Islet precursor cell (in vitro differentiated cells): ENCODE measurements at regions not wholly inside any gene's neighbourhood (a gene's known extent, or its start where the extent isn't known, plus 50 kb on each side); places are given as distances from the start of the nearest gene placed in this dataset.
A peak's percentile ranks its signal among the peaks of the same experiment; 100 is the strongest.
"Not testable (repeated sequence)": the region's sequence is repeated elsewhere in the genome, so short reads cannot be mapped to it uniquely, and the experiment has no call there.

Experiments used
- DNase-seq: peaks from one replicate; pipeline ENCODE4 v3.0.0-alpha.2; 2018

DNA sequence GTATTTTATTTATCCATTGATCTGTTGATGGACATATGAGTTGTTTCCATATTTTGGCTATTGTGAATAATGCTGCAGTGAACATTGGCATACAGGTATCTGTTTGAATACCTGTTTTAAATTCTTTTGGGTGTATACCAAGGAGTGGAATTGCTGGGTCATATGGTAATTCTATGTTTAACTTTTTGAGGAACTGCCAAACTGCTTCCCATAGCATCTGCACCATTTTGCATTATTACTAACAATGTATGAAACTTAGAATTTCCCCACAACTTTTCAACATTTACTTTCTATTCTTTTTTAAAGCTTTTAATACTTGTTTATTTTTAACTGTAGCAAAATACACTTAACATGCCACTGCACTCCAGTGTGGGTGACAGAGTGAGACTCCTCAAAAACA, 57.0 kb upstream of the MSN start:
- no peak for DNase-seq

DNA sequence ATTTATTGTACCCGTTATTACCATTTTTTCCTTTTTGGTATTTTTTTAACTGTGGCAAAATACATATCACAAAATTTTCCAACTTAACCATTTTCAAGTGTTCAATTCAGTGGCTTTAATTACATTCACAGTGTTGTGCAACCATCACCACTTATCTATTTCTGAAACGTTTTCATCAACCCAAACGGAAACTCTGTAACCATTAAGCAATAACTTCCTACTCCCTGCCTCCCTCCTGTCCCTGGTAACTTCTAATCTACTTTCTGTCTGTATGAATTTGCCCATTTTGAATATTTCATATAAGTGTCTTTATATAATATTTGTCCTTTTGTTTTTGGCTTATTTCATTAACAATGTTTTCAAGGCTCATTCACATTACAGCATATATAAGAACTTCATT, 57.4 kb upstream of the MSN start:
- no peak for DNase-seq

DNA sequence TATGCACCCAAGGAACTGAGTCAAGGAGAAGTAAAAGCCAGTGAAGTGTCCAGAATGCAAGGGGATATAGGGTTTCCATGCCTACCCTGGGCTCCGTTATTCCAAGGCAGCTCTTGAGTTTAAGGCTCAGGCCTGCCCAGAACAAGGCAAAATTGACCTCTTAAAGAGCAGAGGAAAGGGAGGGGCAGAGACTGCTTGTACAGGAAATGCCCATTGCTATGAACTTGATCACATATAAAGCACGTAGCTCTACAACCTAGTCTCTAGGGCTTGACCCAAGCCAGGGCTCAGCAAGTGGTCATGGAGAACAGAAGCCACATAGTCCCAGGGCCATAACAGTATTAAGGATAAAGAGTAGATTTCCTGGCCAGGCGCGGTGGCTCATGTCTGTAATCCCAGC, 58.2 kb upstream of the MSN start:
- no peak for DNase-seq

DNA sequence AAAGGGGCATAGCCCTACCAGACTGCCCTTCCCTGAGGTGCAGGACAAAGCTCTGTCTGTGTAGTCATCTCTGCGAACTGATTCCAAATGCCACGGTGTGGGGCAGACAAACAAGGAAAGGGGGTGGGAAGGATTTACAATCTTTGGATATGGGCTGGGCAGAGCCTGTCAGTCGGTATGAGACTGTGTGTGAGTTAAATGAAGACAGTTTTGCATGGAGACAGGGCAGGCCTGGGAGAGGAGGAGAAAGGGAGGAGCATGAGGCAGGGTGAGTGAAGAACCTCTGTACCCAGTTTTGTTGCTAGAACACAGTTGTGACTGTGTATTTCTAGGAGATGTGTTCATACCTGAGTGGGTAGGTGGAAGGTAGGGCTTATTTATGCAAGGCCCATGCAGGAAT, 59.4 kb upstream of the MSN start:
- DNase-seq, result no peak

DNA sequence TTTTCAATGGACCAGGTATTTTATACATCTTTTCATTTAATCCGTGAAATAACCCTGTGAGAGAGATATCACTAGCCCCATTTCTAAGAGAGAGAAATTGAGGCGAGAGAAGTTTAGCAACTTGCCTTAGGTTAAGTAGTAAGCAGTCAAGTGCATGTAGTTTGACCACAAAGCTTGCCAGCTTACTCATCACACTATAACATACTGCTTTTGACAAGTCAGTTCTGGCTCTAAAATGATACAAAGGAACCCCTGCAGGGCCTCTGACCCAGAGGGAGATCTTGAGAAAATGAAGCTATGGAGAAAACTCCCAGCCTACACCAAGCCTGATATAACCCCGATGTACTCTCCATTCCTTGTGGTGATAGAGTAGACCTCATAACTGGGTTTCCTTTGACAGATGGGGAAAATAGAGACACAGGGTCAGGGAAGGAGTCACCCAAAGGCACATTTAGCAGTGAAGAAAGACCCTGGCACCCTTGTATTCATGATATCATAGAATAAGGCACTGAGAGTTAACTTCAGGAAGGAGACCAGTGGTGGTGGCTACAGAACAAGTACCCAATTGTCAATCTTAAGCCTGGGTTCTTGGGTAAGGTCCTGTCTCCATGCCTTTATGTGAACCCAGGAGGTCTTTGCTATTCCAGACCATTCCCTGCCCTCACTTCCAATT, 60.2 kb upstream of the MSN start:
- DNase-seq, result no peak

DNA sequence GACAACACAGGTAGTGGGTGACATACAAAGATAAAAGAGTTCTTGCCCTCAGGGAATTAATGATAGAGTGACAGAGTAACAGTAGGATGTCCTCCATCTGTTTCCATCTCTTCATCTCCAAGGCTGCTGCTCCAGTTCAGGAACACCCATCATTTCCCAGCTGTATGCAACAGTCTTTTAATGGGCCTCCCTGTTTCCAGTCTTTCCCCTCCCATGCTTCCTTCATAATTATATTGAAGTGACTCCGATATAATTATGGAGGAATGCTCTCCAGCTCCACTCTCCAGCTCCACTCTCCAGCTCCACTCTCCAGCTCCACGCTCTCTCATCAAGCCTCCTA, 65.3 kb upstream of the MSN start:
- DNase-seq, result no peak

DNA sequence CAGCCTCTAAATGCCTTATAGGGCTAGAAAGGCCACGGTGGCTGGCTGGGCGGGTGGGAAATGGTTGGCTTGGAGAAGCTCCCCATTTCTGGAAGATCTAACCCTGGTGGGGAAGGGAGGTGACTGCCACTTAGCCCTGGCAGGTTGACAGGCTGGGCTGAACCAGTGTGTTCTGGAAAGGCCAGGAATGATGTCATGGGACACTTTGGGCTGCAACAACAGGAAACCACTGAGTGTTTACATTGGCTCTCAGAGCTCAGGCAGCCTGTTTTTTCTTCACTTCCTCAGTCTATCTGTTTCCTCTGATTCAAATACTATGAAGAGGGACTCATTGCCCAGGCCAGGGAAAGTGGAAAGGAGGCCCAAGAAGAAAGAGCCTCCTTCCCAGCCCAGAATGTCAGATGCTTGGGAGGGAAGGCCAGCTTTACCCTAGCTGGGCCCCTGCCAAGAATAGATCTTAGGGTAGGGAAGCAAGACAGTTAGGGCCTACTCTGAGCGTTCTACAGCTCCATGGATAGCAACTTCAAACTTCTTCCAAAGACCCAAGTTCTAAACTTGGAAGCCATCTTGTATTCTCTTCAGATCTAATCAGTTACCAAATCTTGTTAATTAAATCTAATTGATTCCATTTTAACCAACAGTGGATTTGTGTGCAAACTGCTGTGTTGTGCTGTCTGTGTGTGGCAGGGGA, 65.8 kb upstream of the MSN start:
- DNase-seq, result no peak

DNA sequence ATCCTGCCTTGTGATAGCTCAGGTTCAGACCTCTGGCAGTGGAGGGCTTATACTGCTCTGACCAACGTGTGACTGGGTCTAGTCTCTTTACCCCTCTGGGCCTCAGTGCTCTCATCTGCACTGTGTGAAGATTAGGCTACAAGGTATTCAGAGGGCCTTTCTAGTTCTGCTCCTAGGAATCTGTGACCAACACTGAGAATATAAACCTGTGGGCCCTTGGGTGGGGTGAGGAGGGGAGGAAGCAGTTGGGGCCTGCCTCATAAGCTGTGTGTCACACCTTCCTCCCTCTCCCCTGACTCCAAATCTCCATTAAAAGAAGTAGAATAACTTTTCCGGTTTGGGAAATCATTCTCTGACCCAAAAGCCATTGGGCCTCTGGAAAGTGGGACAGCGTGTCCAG, 66.3 kb upstream of the MSN start:
- no peak for DNase-seq

DNA sequence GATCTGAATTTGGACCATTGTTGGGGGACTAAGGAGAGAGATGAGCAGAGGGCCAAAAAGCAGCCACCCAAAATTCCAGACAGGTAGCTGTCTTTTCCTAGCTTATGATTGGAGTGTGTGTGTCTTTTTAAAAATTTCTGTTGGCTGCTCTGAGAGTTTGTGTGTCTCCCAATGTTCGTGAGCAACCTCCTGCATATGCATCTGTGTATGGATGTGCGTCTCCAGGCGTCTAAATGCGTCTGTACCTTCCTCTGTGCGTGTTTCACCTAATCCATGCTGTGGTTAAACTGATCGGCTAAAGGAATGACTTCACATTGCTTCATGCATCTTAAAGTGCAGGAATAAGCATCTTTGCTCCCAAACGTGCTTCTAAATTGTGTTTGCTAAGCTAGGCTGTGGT, 65.5 kb upstream of the LAS1L start:
- DNase-seq, result no peak

DNA sequence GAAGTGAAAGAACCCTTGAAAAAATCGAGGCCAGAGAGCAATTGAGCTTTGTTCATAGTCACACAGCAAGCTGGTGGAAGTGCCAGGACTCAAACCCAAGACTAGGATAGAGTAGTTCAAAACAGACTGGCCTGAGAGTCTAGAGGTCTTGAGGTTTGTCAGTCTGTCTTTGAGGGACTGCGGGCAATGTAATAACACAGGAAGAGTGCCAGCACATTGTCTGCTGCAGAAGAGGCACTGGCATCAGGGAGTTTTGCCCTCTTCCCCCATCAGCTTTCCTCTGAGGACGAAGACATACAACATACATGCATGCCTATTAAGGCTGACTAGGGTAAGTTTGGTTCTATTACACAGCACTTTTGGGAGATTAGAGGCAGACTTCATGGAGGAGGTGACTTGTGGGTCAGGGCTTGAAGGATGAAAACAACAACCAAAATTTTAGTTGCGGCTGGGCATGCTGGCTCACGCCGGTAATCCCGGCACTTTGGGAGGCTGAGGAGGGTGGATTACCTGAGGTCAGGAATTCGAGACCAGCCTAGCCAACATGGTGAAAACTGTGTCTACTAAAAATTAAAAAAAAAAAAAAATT, 64.1 kb upstream of the LAS1L start:
- no peak for DNase-seq

DNA sequence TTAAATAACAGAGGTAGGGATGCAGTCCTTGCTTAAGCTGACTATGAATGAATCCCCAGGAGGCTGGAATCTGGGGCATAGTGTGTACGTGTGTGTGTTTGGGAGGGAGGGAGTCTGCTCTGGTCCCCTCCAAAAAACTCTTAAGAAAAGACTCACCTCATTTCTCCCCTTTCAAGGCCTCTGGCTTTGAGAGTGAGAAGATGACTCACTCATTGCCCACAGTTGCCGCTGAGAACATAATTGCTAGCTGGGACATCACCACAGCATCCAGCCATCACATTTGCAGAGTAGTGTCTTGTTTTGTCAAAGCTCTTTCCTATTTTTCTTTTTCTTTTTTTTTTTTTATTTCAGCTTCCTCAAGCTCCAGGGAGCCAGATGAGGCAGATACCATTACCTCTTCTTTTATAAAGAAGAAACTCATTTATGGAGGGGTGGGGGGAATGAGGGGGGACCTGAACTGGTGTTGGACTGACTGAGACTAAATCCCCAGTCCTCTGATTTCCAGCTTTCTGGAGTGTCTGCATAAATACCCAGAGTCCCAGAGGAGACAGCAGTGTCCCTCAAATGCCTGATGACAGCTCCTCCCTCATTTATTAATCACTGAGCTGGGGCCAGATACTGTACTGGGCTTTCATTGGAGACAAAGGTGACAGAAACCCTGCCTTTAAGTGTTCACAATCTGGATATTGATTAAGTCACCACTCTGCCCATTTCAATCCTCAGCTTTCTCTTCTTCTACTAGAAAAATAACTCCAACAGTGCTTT, 61.9 kb upstream of the LAS1L start:
- DNase-seq, result peak; percentile 61

DNA sequence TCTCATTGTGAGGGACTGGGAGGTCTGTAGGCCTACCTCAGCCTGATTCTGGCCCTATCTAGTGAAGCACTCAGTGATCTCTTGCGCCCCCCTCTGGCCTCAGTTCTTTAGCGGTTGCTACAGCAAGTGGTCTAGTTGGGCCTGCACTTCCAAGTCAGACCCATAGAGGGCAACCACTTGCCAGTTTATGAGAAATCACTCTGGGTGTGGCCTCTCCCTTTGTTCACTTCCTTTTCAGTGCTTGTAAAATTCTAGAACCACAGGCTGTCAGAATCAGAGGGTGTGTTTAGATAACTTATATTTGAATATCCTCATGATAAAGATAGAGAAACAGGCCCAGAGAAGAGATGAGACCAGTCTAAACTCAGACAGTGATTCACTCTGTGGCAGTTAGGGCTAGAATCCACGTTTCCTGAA, 60.9 kb upstream of the LAS1L start:
- DNase-seq, result peak; percentile 92

DNA sequence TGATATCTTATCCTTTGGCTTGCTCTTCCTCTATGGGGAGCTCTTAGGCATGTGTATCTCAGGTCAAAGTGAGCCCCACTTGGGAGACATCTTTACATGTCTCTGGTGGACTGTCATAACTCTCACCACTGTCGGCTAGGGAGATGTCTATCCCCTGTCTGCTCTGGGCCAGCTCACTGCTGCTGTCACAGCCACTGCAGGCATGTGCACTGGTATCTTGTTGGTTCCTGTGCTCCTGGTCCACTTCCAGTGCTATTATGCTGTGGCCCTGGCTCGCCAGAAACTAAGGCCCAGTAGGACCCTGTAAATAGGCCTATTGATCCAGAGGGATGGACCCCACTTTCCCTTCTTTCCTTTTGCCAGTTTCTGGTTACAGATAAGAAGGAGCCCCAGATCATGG, 56.6 kb upstream of the LAS1L start:
- DNase-seq, result no peak

DNA sequence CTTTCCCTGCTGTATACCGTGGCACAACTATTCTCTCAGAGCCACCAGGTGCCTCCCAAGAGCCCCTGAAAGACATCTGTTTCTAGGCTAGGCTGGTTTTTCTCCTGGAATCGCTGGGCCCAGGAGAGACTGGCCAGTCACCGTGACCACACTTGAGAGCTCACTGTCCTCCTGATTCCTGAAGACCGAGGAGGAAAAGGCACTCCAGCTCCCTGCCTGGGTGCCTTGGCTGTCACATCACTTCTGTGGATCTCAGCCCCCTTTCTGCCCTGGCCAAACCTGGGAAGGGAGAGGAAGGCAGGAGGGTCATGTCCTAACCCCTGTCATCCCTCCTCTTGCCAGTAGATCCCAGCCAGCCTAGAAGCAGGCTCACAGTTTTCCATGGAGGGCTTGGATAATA, 54.7 kb upstream of the LAS1L start:
- no peak for DNase-seq

DNA sequence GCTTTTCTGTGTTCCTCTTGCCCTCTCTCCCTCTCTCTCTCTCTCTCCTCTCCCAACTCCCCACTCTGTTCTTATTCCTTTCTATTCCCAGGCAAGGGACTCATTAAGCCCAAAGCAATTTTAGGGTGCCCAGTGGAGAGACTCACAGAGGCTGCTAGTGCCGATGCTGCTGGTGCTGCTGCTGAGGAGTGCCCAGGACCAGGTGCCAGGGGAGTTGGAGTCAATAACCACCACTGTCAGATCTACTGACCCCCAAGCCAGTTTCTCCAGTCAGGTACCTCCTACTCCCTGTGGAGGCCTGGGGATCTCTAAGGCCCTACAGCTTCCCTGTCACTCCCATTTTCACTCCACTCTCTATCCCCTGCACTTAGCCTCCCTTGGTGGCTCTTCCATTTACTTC, 54.2 kb upstream of the LAS1L start:
- DNase-seq, result no peak

DNA sequence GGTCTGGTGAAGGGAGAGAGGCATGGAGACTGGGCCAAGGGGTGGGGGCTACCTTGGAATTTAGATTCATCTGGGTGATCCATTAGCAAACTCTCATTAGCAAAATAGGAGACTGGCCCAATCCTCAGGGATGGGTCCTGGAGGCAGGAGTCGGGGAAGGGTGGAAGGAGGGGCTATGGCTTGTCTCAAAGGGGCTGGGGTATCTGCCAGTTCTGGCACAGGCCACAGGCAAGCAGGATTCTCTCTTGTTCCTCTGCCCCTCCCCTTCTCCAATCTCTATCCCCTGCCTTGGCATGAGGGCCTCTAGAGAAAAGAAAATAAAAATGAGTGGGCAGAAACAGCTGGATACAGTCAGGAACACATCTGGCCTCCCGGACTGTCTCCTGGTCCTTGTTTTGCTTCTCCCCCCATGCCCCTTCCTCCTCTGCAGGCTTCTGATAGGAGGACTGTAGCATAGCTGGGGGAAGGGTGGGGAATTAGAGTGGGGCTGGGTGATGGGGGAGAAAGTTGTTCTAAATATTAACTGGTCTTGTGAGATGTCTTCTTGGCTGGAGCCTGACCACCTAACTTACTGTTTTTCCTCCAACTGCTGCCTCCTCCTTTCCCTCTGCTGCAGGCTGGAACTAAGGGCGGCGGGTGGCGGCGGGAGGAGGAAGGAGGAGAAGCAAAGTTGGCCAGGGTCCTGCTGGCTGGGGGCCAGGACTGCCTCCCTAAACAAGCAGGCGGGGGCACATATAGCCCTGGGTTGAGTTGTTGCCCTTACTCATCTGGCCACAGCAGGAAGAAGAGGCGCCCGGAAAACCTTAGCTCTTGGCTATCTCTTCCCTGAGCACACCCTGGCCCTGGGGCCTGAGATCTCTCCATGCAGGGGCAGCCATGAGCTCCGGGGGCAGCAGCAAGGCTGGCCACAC, 53.3 kb upstream of the LAS1L start:
- no peak for DNase-seq

DNA sequence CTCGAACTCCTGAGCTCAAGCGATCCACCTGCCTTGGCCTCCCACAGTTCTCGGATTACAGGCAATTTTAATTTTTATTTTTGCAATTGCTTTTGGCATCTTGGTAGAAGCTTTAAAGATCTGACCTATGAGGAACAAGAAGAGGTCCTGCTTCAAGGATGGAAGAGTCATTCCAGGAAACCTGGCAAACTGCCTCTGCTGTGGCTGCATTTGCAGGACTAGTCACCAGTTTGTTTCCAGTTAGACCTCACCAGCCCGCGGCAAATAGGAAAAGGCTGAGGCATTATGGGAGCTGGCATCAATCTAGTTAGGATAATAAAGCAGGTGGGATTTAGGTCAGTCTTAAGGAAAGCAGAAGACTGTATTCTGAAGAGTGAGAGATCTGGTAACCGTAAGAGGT, 51.9 kb upstream of the LAS1L start:
- no peak for DNase-seq

DNA sequence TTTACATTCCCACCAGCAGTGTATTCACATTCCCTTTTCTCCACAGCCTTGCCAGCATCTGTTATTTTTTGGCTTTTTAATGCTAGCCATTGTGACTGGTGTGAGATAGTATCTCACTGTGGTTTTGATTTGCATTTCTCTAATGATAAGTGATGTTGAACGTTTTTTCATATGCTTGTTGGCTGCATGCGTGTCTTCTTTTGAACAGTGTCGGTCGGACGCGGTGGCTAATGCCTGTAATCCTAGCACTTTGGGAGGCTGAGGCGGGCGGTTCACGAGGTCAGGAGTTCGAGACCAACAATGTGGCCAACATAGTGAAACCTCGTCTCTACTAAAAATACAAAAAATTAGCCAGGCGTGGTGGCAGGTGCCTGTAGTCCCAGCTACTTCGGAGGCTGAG, 50.6 kb upstream of the LAS1L start:
- DNase-seq, result not testable (repeated sequence)
